WERI-Rb-1 (cell line): ENCODE measurements at regions not wholly inside any gene's neighbourhood (a gene's known extent, or its start where the extent isn't known, plus 50 kb on each side); places are given as distances from the start of the nearest gene placed in this dataset.

Experiments
- DNase-seq: peaks from one replicate; pipeline ENCODE4 v3.0.0-alpha.2; 2020
- H3K27ac ChIP-seq: fragments of 250-450 bp; sonication (Bioruptor Pico); 2 replicates; pipeline ENCODE4 v1.5.1; 2020; ENCODE audit warnings: mild to moderate bottlenecking, moderate library complexity
- H3K27me3 ChIP-seq: fragments of 250-450 bp; sonication (Bioruptor Pico); 2 replicates; pipeline ENCODE4 v1.5.1; 2021; ENCODE audit warnings: mild to moderate bottlenecking, low read depth, moderate library complexity; ENCODE audit not compliant: insufficient read depth, severe bottlenecking
- H3K36me3 ChIP-seq: fragments of 250-450 bp; sonication (Bioruptor Pico); 2 replicates; pipeline ENCODE4 v1.5.1; 2020; ENCODE audit warnings: mild to moderate bottlenecking, moderate library complexity
- H3K4me3 ChIP-seq: 2 replicates; pipeline ENCODE4 v1.5.1; 2011; ENCODE audit warnings: low read depth, mild to moderate bottlenecking, control low read depth, low read length
- H3K9me3 ChIP-seq: fragments of 250-450 bp; sonication (Bioruptor Pico); 2 replicates; pipeline ENCODE4 v1.5.1; 2021; ENCODE audit warnings: mild to moderate bottlenecking, moderate library complexity; ENCODE audit not compliant: severe bottlenecking
- TF ChIP-seq, protein P1 (sequence below): IDR thresholded peaks from 2 replicates; pipeline ENCODE4 v1.5.1; 2011; ENCODE audit warnings: low read depth, mild to moderate bottlenecking, control low read depth, inconsistent platforms, low read length

DNA sequence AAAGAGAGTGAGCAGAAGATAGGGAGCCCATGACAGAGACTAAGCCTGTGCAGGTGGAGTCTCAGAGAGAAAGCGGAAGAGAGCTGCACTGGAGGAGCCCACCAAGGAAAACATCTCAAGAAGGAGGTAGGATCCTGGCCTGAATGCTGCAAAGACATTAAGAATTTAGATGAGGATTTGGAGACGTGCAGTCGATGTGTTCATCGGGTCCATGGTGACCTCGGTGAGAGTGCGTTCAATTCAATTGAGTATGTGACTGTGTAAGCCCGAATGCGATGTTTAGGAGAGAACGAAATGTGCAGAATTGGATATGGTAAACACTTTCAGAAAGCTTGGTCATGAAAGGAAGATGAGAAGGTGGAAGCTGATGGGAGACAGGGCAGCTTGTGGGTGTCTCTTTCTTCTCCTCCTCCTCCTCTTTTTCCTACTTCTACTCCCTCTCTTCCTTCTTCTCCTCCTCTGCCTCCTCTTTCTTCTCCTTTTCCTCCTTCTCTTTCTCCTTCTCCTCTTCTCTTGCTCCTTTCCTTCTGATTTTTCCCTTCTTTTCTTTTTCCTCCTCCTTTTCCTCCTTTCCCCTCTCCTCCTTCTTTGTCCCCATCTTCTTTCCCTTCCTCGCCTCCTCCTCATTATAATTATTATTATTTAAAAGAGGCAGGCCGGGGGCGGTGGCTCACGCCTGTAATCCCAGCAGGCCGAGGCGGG is 276.0 kb downstream of the RPS24 start:
- TF ChIP-seq, protein P1, sequence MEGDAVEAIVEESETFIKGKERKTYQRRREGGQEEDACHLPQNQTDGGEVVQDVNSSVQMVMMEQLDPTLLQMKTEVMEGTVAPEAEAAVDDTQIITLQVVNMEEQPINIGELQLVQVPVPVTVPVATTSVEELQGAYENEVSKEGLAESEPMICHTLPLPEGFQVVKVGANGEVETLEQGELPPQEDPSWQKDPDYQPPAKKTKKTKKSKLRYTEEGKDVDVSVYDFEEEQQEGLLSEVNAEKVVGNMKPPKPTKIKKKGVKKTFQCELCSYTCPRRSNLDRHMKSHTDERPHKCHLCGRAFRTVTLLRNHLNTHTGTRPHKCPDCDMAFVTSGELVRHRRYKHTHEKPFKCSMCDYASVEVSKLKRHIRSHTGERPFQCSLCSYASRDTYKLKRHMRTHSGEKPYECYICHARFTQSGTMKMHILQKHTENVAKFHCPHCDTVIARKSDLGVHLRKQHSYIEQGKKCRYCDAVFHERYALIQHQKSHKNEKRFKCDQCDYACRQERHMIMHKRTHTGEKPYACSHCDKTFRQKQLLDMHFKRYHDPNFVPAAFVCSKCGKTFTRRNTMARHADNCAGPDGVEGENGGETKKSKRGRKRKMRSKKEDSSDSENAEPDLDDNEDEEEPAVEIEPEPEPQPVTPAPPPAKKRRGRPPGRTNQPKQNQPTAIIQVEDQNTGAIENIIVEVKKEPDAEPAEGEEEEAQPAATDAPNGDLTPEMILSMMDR = no peak
- DNase-seq = no peak
- Histone ChIP-seq H3K27me3 (no peaks in the 10 kb centered on the region), H3K36me3 (no peaks in the 10 kb centered on the region), H3K27ac (no peak overlapping the region), H3K4me3 (no peak overlapping the region), H3K9me3 (no peaks in the 10 kb centered on the region)

DNA sequence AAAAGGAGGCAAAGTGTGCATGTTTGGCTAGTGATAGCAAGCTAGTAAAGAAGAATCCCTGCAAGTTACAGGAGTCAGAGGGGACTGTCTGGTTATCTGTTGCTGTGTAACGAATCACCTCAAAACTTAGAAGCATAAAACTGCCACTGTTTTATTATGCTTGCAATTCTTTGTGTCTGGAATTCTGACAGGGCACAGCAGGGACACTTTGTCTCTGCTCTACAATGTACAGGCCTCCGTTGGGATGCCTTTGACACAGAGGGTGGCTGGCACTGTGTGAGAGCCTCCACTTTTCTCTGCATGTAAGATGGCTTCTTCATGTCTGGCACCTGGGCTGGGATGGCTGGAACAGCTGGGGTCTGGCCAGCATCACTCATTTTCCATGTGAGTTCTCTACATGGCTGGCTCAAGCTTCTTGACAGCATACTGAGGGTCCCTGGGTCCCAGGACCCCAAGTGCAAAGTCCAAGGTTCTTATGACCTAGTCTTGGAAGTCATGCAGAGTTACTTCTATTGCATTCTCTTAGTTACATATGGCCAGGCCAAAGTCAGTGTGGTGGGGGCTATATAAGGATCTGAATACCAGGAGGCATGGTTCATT is 276.9 kb downstream of the RPS24 start:
- no peaks in the 10 kb centered on the region for H3K9me3 ChIP-seq
- H3K27ac ChIP-seq = no peak overlapping the region
- H3K36me3 ChIP-seq = no peaks in the 10 kb centered on the region
- no peak for DNase-seq
- no peak overlapping the region for H3K4me3 ChIP-seq
- H3K27me3 ChIP-seq = no peaks in the 10 kb centered on the region
- TF ChIP-seq, protein P1 = no peak

DNA sequence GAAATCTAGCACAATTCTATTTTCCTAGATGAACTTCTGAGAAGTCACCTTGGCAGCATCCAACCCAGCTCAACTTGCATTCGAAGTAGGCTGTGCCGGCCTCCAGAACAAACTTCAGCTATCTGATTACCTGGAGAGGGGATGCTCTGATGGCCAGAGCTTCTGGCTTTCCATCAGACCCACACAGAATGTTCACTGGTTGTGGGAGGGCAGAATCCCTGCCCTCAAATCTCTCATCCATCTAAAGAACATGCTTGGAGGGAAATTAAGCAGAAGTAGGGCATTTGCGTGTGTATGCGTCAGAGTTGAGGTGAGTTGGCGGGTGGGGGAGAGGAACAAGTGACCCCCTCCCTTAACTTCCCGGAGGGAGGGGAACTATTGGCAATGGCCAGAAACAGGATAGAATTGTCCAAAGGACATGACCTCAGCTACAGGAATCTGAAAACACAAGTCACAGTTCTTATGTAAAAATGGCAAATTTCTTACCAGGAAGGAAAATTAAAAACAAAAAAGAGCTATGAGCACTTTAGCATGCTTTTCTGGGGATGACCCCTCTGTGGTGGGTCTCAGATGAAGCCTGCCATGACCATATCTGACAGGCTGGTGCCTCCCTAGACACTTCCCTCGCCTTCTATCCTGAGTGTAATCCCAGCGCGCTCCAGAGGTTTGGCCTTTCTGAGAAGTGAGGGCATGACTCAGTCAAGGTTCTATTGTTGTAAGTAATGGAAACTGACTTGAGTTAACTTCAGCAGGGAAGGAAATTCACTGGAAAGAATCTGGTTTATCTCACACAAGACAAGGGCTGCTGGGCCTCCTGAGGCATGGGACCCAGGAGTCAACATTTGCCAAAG is 278.8 kb downstream of the RPS24 start:
- Histone ChIP-seq H3K36me3 (no peaks in the 10 kb centered on the region), H3K27me3 (no peaks in the 10 kb centered on the region), H3K4me3 (no peak overlapping the region), H3K9me3 (no peaks in the 10 kb centered on the region), H3K27ac (no peak overlapping the region)
- no peak for DNase-seq
- TF ChIP-seq, protein P1 = no peak

DNA sequence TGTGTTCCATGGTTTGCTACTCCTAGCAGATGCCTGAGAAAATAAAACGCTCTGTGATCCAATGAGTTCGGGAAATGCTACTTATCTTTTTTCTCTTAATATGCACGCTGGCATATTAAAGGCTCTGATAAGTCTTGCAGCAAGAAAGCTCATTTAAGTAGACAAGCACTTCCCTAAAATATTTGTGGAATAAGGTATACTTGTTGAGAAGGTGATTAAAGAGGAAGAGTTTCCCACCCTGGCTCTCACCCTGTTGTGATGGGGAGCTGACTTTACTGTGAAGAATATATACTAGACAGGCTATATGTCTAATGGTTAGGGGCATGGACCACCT is 279.4 kb downstream of the RPS24 start:
- DNase-seq = no peak
- H3K9me3 ChIP-seq = no peaks in the 10 kb centered on the region
- no peaks in the 10 kb centered on the region for H3K36me3 ChIP-seq
- H3K27ac ChIP-seq = no peak overlapping the region
- TF ChIP-seq, protein P1 = no peak
- H3K4me3 ChIP-seq = no peak overlapping the region
- H3K27me3 ChIP-seq = no peaks in the 10 kb centered on the region

DNA sequence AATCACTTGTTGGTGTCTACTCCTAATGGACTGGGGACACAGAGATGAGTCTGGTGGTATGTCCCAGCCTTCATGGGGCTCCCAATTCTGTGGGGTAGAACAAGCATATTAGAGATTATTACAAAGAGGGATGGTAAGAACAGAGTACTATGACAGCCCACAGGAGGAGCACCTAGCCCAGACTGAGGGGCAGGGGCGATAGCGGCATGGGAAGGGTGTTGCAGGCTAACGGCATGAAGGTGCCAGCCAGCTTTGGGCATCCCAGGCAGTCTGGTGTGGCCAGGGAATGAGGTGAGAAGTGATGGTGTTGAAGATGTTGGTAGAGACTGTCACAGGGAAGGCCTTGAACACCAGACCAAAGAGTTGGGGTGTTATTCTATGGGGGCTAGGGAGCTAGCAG is 280.0 kb downstream of the RPS24 start:
- DNase-seq = no peak
- Histone ChIP-seq H3K9me3 (no peaks in the 10 kb centered on the region), H3K4me3 (no peak overlapping the region), H3K36me3 (no peaks in the 10 kb centered on the region), H3K27ac (no peak overlapping the region), H3K27me3 (no peaks in the 10 kb centered on the region)
- TF ChIP-seq, protein P1 = no peak
